Gastroesophageal sphincter (tissue), 3 donors: ENCODE measurements at regions not wholly inside any gene's neighbourhood (a gene's known extent, or its start where the extent isn't known, plus 50 kb on each side); places are given as distances from the start of the nearest gene placed in this dataset.

Source experiments
- EP300 ChIP-seq: sonication (generic); formaldehyde crosslinking; IDR thresholded peaks from one replicate; pipeline ENCODE4 v1.6.1; 2017; ENCODE audit warnings: antibody characterized with exemption, mild to moderate bottlenecking
- TF ChIP-seq, protein P1 (sequence below), 4 experiments: fragments of 200-600 bp in 2 of 4; fragments of 450-650 bp in 2 of 4; sonication (generic) in 1 of 4; IDR thresholded peaks; one replicate each; pipeline ENCODE4 v1.5.1; 2017 to 2019; ENCODE audit warnings: antibody characterized with exemption in 4 of 4, mild to moderate bottlenecking in 2 of 4, moderate library complexity in 2 of 4

GRCh38 chr20:5689463-5689862, 60.7 kb upstream of the SHLD1 start:
- TF ChIP-seq, protein P1, sequence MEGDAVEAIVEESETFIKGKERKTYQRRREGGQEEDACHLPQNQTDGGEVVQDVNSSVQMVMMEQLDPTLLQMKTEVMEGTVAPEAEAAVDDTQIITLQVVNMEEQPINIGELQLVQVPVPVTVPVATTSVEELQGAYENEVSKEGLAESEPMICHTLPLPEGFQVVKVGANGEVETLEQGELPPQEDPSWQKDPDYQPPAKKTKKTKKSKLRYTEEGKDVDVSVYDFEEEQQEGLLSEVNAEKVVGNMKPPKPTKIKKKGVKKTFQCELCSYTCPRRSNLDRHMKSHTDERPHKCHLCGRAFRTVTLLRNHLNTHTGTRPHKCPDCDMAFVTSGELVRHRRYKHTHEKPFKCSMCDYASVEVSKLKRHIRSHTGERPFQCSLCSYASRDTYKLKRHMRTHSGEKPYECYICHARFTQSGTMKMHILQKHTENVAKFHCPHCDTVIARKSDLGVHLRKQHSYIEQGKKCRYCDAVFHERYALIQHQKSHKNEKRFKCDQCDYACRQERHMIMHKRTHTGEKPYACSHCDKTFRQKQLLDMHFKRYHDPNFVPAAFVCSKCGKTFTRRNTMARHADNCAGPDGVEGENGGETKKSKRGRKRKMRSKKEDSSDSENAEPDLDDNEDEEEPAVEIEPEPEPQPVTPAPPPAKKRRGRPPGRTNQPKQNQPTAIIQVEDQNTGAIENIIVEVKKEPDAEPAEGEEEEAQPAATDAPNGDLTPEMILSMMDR (IDR thresholded peaks at IDR 0.05), result no peak
- TF ChIP-seq EP300, result no peak
